IPS DF 6.9 (cell line): ENCODE measurements at regions not wholly inside any gene's neighbourhood (a gene's known extent, or its start where the extent isn't known, plus 50 kb on each side); places are given as distances from the start of the nearest gene placed in this dataset.

Experiments
- DNase-seq: peaks from one replicate; pipeline ENCODE4 v3.0.0-alpha.2; 2013; ENCODE audit warnings: low read depth, low spot score
- H3K27ac ChIP-seq: one replicate; pipeline ENCODE4 v1.5.1; 2013; ENCODE audit warnings: low read length, control low read depth
- H3K27me3 ChIP-seq: 2 replicates; pipeline ENCODE4 v1.6.1; 2013; ENCODE audit warnings: mild to moderate bottlenecking, low read length; ENCODE audit not compliant: control insufficient read depth, insufficient read depth
- H3K36me3 ChIP-seq: 2 replicates; pipeline ENCODE4 v1.6.1; 2013; ENCODE audit warnings: low read length; ENCODE audit not compliant: control insufficient read depth, insufficient read depth
- H3K4me1 ChIP-seq: 2 replicates; pipeline ENCODE4 v1.6.1; 2013; ENCODE audit warnings: low read length; ENCODE audit not compliant: control insufficient read depth, insufficient read depth
- H3K4me3 ChIP-seq: 2 replicates; pipeline ENCODE4 v1.5.1; 2013; ENCODE audit warnings: mild to moderate bottlenecking, low read length
- H3K9me3 ChIP-seq: 2 replicates; pipeline ENCODE4 v1.6.1; 2013; ENCODE audit warnings: low read length, inconsistent platforms; ENCODE audit not compliant: control insufficient read depth, insufficient read depth
- WGBS: extraction: QIAGEN DNeasy Blood & Tissue Kit; methylation state at CpG from one replicate; pipeline ENCODE4 v1.1.7; 2013; ENCODE audit warnings: mixed read lengths, missing lambda C conversion rate; ENCODE audit not compliant: insufficient read length, insufficient coverage; 5-methylcytosine and 5-hydroxymethylcytosine counted together

DNA sequence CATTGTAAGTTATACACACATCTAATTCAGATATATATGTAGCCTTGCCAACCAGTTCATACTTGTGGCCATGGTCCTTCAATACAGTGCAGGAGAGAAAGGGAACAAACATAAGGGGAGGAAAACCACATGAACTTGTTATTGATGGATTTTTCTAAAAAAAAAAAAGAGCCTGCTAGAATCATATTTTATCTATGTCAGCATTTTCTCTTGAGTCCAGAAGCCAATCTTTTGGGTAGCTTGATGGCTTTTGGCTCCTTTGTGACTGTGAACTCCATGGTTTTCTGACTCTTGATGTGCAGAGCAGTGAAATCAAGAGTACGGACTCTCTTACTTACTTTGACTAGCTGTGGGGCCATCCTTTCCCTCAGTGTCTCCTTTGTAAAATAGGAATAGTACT lies 197.4 kb upstream of the DPH6 start:
- Histone ChIP-seq H3K4me3 (no peak overlapping the region), H3K27ac (no peak overlapping the region), H3K36me3 (no peaks in the 10 kb centered on the region), H3K27me3 (no peaks in the 10 kb centered on the region), H3K4me1 (peaks cover 1% of the 10 kb centered on the region; the same call in 1 of the 2 replicates), H3K9me3 (0 out of 2 replicates have a peak, but pooled peaks cover 1% of the 10 kb centered on the region)
- no peak for DNase-seq
- WGBS = no CpG with 5 or more reads among the region's 1 CpG

DNA sequence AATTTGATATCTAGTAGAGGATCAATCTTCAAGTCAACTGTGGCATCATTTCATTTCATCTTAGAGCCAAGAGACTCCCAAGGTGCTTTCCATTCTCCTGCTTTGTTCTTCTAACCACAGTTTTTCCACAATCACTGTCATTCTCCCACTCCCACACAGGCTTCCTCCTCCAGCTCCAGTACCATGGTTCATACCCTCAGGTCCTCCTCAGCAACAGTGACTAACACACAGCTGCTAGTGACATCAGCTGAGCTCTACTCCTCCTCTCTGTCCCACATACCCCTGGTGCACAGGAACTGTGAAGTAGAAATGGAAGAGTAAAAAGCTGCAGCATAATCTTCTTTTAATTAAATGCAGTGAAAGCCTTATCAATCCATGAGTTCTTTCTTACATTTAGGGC lies 200.2 kb upstream of the DPH6 start:
- Histone ChIP-seq H3K4me1 (peaks cover 1% of the 10 kb centered on the region; the same call in 1 of the 2 replicates), H3K27me3 (no peaks in the 10 kb centered on the region), H3K4me3 (no peak overlapping the region), H3K27ac (no peak overlapping the region), H3K36me3 (no peaks in the 10 kb centered on the region), H3K9me3 (0 out of 2 replicates have a peak, but pooled peaks cover 1% of the 10 kb centered on the region)
- DNase-seq = no peak

DNA sequence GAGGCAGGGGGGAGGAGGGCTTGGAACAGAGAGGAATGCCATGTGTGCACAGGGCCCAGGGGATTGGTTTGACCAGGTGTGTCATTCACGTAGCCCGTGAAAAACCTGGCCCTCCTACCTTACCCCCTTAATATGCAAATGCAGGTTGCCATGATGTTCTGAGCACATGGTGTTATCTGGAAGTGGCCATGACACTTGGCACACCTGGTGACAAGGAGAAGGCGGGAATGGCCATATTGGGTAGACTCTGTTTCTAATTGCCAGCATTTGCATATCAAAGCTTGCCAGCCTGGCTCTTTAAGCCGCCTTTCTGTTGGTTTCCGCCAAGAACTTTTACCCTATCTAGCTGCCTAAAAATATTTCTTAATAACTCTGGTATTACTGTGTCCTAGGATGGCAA lies 202.1 kb upstream of the DPH6 start:
- WGBS = no CpG with 5 or more reads among the region's 5 CpGs
- Histone ChIP-seq H3K36me3 (no peaks in the 10 kb centered on the region), H3K27me3 (no peaks in the 10 kb centered on the region), H3K4me1 (peaks cover 1% of the 10 kb centered on the region; the same call in 1 of the 2 replicates), H3K9me3 (0 out of 2 replicates have a peak, but pooled peaks cover 1% of the 10 kb centered on the region), H3K27ac (no peak overlapping the region), H3K4me3 (no peak overlapping the region)
- DNase-seq = no peak

GRCh38 chr15:35750051-35750450 lies 204.1 kb upstream of the DPH6 start:
- no peak for DNase-seq
- Histone ChIP-seq H3K4me1 (peaks cover 1% of the 10 kb centered on the region; the same call in 1 of the 2 replicates), H3K27ac (no peak overlapping the region), H3K9me3 (0 out of 2 replicates have a peak, but pooled peaks cover 1% of the 10 kb centered on the region), H3K4me3 (no peak overlapping the region), H3K36me3 (no peaks in the 10 kb centered on the region), H3K27me3 (no peaks in the 10 kb centered on the region)

GRCh38 chr15:35751413-35752133 lies 205.6 kb upstream of the DPH6 start:
- H3K9me3 ChIP-seq = no peaks in the 10 kb centered on the region
- no peak overlapping the region for H3K27ac ChIP-seq
- no peaks in the 10 kb centered on the region for H3K36me3 ChIP-seq
- WGBS = no CpG with 5 or more reads among the region's 14 CpGs
- H3K27me3 ChIP-seq = no peaks in the 10 kb centered on the region
- H3K4me1 ChIP-seq = no peaks in the 10 kb centered on the region
- H3K4me3 ChIP-seq = no peak overlapping the region
- DNase-seq = peak; percentile 84

DNA sequence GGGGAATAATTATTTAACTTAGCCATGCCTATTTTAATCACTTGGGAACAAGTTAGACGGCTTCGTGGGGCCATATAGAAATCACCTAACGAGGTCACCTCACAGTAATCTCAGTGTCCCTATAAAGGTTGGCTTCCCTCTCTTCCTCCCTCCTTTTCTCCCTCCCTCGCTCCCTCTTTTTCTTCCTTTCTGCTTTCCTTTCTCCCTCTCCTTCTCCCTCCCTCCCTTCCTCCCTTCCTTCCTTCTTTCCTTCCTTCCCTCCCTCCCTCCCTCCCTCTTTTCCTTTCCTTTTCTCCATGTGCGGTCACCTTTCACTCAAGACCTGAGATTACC lies 206.1 kb upstream of the DPH6 start:
- Histone ChIP-seq H3K27ac (no peak overlapping the region), H3K36me3 (no peaks in the 10 kb centered on the region), H3K4me3 (no peak overlapping the region), H3K4me1 (no peaks in the 10 kb centered on the region), H3K27me3 (no peaks in the 10 kb centered on the region), H3K9me3 (no peaks in the 10 kb centered on the region)
- DNase-seq = no peak
- no CpG with 5 or more reads among the region's 5 CpGs for WGBS

- H3K4me3 ChIP-seq = no peak overlapping the region
- H3K36me3 ChIP-seq = no peaks in the 10 kb centered on the region
- H3K4me1 ChIP-seq = no peaks in the 10 kb centered on the region
- WGBS = no CpG with 5 or more reads among the region's 3 CpGs
- DNase-seq = no peak
- no peak overlapping the region for H3K27ac ChIP-seq
- H3K9me3 ChIP-seq = no peaks in the 10 kb centered on the region
- H3K27me3 ChIP-seq = no peaks in the 10 kb centered on the region
These were observed 207.5 kb upstream of the DPH6 start for GRCh38 chr15:35753486-35753885.

- Histone ChIP-seq H3K4me1 (no peaks in the 10 kb centered on the region), H3K9me3 (no peaks in the 10 kb centered on the region), H3K27ac (no peak overlapping the region), H3K4me3 (no peak overlapping the region), H3K27me3 (no peaks in the 10 kb centered on the region), H3K36me3 (no peaks in the 10 kb centered on the region)
- no peak for DNase-seq
- 100% methylated on average over 1 of the region's 2 CpGs for WGBS
These were observed 209.4 kb upstream of the DPH6 start for GRCh38 chr15:35755237-35755802.

- no peak for DNase-seq
- WGBS = no CpG with 5 or more reads among the region's 3 CpGs
- Histone ChIP-seq H3K4me1 (no peaks in the 10 kb centered on the region), H3K4me3 (no peak overlapping the region), H3K9me3 (no peaks in the 10 kb centered on the region), H3K27me3 (no peaks in the 10 kb centered on the region), H3K36me3 (no peaks in the 10 kb centered on the region), H3K27ac (no peak overlapping the region)
These were observed 210.7 kb upstream of the DPH6 start for GRCh38 chr15:35756623-35757022.

GRCh38 chr15:35757361-35757760 lies 211.4 kb upstream of the DPH6 start:
- Histone ChIP-seq H3K9me3 (no peaks in the 10 kb centered on the region), H3K27me3 (no peaks in the 10 kb centered on the region), H3K36me3 (no peaks in the 10 kb centered on the region), H3K4me3 (no peak overlapping the region), H3K4me1 (no peaks in the 10 kb centered on the region), H3K27ac (no peak overlapping the region)
- DNase-seq = no peak
- WGBS = no CpG with 5 or more reads among the region's 2 CpGs

DNA sequence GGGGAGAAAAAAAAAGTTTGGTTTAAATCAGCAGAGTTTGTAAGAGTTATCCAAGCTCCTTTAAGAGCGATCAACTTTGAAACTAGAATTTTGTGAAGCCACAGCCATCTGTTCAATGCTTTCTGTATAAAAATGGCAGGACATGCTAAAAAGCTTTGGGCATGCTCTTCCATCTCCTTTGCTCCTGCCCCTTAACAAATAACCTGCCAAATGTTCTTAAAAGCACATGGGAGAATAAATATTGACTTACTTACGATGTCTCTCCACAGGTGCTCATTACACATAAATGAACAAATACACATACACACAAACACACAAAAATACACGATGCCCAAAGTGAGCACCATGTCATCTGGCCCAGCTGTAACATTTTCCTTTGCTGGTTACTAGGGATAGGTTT lies 211.8 kb upstream of the DPH6 start:
- no peak overlapping the region for H3K4me3 ChIP-seq
- H3K27me3 ChIP-seq = no peaks in the 10 kb centered on the region
- no CpG with 5 or more reads among the region's 3 CpGs for WGBS
- no peak overlapping the region for H3K27ac ChIP-seq
- no peaks in the 10 kb centered on the region for H3K4me1 ChIP-seq
- H3K9me3 ChIP-seq = no peaks in the 10 kb centered on the region
- no peak for DNase-seq
- no peaks in the 10 kb centered on the region for H3K36me3 ChIP-seq
